ENCODE measurements at regions not wholly inside any gene's neighbourhood (a gene's known extent, or its start where the extent isn't known, plus 50 kb on each side); places are given as distances from the start of the nearest gene placed in this dataset.

DNA sequence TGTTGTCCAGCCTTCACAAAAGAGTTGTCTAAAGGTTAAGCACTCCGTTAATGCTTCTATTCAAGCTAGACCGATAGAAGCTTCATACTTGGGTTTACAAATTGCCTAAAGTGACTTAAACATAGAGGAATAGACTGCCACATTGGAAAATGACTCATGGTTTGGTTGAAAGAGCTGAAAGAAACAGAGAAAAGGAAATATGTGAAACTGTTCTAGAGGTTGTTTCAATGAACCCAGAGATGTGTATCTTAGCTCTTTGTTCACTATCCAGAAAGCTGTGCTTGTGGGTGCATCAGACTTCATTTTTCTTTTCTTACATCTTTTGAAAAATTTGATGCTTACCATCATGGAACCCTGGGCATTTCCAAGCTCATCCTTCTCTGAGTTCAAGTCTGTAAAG is 736.2 kb downstream of the INHBA start:
- no peak for DNase-seq

DNA sequence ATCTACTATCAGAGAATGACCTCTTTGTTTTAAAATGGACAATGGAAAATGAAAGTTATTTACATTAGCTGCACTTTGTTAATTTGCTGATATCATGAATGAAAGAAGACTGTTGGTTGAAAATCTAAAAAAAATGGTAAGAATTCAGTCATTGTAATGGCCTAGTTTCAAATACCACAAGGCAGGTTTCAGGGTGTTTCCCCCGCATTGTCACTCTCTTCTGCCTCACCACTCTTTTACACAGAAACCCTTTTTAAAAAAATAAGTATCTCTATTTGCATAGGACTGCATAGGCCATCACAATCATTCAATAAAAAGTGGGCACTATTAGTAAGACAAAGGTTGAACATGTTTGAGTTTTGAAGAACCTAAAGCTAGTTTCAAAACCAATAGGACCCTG is 737.1 kb downstream of the INHBA start:
- no peak for DNase-seq

DNA sequence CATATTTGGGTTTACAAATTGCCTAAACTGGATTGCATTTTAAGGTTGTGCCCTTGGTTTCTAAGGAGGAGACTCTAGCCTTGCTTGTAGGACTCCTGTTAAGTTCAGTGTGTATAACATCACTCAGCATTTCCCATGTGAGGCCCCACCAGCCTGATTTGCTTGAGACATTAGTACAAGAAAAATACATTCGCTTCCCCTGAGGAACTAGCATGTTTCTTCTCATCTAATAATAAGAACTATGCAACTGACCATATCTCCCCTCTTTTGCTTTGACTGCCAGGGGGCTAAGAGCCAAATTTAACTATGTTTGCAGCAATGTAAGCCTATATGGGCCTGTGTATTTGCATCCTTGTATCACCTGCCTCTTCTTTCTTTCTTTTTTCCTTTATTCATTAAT is 737.9 kb downstream of the INHBA start:
- DNase-seq: no peak

DNA sequence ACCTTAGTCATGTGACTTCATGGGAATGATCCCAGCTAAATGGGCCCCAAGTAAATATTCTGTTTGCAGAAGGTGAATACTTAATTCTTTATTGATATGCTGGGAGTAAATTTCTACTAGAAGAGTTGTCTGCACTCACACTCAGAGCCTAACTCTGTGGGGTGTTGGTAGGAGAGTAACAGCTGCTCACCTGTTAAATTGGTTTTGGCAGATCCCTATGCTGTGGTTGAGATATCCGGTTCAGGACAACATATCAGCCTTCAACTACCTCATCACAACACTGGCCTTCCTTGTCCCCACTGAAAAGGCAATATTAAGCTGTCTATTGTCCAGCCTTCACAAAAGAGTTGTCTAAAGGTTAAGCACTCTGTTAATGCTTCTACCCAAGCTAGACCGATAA is 738.3 kb downstream of the INHBA start:
- no peak for DNase-seq

DNA sequence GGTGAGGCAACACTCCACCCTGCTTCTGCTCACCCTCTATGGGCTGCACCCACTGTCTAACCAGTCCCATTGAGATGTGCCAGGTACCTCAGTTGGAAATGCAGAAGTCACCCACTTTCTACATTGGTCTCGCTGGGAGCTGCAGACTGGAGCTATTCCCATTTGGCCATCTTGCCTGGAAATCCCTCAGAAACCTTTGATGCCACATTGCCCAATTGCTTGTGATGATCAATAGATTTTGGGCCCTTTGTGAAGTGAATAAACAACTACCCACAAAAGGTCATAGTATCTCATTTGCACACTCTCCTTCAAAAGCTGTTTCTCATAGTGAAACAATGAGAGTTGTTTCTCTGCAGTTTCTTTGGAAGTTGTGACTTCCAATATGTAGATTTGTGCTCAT is 742.9 kb downstream of the INHBA start:
- no peak for DNase-seq

DNA sequence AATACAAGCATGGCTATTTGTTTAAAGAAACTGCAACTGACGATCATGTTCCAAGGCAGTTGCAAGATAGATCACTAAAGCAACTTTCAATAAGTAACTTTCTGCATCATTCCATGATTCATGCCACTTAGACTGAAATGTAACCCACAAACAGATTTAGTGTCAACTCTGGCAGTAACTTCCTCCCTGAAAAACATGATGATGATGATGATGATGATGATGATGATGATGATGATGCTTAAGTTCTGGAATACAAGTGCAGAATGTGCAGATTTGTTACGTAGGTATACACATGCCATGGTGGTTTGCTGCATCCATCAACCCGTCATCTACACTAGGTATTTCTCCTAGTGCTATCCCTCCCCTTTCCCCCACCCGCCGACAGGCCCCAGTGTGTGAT is 754.7 kb downstream of the INHBA start:
- no peak for DNase-seq

DNA sequence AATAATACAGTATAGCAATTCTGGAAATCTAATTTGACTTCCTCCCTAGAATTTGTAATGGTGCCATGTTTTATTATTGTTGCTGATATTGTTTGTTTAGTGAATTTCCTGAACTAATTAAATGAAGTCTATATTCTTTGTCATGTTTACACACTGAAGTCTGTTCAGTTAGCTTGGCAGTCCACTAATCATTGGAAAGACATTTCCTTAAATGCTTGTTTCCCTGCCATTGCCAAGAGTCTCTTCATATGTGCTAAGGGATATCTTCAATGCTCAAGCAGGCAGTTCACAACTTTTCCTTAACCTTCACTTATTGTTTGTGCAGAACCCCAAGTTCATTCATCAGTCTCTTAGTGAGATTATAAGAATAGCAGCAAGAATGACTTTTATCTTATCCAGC is 755.3 kb downstream of the INHBA start:
- DNase-seq: no peak

DNA sequence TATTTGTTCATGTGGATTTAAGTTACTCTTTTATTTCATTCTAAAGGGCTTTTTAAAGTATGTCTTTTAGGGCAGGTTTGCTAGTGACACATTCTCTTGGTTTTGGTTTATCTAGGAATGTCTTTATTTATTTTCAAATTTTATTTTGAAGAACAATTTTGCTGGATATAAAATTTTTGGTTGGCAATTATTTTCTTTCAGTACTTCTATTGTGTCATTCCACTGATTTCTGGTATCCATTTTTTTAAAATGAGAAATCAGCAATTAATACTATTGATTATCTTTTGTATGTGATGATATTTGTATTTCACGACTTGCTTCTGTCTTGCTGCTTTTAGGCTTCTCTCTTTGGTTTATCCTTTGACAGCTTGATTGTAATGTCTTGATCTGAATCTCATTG is 756.3 kb downstream of the INHBA start:
- DNase-seq: no peak

DNA sequence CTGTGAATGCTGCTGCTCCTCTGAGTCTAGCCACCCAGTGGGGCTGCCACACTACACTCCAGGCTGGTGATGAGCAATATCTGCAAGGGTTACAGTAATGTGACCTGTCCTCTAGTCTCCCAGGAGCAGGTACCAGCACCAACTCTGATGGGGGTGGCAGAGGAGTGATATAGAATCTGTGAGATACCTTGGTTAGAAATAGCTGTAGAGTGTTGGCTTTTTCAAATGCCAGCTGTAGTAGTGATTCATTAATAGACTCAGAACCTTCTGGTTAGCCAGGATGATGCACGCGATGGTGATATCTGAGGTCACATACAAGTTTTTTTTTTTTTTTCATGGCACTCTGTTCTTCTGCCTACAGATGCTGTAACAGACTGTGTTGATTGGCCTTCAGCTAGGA is 757.1 kb downstream of the INHBA start:
- no peak for DNase-seq

DNA sequence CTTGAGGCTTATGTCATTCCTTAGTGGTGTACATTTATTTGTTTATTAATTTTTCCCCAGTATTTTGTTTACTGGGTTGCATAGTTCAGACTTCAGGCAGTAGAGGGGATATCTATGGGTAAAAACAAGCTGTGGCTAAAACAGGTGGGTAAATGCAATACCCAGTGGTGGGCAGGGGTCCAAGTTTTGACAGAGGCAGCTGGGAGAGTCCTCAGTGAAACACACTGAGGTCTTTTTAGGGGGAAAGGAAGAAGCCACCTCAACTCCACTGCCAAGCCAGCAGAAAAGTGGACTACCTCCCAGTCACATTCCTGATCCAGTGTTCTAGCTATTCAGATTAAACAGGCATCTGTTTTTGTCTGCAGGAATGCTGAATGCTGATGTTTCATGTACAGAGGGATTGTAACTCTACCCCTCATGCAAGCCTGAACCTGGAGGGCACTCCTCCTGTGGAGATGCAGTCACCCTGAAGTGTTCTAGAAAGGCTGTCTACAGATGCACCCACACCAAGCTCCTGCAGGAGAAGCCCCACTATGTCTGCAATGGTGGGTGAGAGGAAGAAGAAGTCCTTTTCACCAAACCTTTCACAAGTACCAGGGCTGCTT is 757.8 kb downstream of the INHBA start:
- DNase-seq: no peak

DNA sequence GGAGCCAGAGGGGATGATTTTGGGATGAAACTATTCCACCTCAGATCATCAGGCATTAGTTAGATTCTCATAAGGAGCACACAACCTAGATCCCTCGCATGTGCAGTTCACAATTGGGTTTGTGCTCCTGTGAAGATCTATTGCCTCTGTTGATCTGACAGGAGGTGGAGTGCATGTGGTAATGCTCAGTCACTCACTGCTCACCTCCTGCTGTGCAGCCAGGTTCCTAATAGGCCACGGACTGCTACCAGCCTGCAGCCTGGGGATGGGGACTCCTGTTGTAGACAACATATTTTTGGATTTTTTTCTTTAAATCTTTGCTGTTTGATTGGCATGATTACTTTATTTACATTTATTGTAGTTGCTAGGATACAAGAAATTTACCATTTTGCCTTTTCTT is 765.0 kb downstream of the INHBA start:
- DNase-seq: no peak

DNA sequence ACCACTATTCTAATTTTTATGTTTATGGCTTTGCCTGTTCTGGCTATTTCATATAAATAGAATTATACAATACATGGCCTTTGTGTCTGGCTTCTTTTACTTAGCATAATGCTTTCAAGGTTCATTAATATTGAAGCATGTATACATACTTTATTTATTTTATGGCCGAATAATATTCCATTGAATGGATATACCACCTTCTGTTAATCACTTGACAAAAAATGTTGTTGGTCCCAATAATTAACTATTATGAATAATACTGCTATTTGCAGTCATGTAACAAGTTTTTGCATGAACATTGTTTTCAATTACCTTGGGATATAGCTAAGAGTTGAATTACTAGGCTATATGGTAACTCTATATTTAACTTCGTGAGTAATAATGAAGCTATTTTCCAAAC is 767.5 kb downstream of the INHBA start:
- DNase-seq: no peak

DNA sequence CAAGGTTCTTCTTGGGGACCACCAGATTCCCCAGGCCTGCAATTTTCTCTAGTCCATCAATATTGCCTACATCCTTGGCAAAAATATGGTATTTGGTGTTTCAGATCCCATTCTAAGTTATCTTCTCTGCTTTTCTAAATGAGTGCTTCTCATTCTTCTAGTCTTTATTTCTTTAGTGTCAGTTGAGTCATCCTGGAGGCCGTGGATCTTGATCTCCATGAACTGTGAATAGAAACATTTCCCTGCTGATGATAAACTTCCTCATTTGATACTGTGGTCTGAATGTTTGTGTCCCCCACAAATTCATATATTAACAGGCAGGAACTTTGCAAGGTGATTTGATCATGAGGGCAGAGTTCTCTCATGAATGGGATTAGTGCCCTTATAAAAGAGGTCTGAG is 779.3 kb downstream of the INHBA start:
- DNase-seq: no peak

DNA sequence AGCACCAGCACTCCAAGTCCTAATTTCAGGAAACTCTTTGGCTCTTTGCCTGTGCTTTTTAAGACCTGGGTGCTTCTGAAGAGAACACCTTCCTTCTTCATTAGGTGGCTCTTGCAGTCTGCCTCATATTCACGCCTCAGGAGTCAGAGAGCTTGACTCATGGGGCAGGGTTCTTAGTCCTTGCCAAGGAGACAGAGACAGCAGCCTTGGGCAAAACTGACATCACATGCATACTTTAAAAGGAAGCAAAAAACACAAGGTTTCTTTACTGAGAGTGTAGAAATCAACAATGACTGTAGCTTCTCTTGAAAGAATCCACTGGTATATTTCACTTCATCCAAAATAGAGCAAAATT is 780.6 kb downstream of the INHBA start:
- DNase-seq: no peak

DNA sequence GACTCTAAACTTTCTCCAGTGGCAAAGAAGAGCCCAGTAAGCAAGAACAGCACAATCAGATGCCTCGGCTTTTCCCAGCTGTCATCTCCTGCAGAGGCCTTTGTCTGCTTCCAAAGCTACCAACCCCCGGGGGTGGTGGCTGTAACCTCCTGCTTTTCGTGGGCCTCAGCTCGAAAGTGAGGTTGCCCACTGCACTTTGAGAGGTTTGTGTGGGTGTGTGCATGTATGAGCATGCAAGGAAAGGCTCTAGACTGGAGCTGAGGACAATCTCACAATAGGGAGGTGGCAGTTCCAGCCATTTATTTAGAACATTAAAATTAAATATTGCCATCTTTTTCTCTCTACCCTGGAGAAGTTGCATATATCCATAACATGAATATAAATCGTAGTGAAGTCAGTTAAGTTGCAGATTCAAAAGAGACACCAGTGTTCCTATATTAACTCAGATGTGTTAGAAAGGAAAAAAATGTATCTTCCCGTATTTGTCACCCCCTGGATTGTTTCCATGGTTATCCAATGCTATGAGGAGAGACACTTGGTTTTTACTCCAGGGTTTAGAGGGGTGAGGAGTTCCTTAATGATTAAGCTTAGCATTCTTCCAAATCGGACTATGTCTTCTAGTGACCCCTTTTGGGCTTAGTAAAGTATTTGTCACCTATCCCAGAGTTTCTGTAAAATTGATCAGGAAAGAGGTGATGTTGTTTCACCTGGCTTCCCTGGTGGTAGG is 781.1 kb downstream of the INHBA start:
- no peak for DNase-seq

DNA sequence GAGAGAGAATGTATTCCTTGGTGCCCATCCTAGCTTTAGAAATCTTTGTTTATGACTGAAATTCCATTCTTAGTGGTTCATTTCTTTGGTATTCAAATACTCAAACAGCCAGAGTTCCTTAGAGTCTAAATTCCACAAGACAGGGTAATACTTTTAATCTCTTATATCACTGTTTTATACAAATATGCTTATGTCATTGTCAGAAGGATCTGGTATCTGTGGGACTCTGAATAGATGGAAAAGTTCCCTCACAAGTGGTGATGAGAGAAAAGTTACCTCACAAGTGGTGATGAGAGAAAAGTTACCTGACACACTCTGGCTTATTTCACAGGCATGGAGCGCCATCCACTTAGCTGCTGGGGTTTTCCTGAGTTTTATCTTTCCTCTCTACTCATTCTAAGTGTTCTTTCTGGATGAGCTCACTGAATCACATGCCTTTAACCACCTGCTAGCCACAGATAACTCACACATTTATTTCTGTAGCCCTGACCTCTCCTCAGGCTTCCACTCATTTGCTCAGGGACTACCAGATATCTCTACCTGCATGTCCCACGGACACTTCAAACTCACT is 784.0 kb downstream of the SUGCT start:
- DNase-seq: no peak

DNA sequence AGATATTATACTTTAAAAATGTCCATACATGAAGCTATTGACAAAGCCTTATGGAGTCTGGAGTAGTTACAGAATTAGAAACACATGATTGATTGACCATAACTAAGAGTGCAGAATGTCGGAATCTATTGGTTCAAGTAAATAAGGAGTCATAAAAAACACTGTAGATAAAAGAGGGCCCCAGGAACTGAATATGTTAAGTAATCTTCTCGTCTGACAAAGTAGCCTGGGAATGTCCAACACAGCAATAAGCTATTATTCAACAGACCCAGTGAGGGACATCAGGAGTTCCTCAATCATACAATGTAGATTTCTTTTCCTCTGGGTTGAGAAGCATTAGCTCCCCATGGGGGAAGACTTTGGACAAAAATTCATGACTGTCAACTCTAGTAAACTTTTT is 782.0 kb downstream of the SUGCT start:
- no peak for DNase-seq

DNA sequence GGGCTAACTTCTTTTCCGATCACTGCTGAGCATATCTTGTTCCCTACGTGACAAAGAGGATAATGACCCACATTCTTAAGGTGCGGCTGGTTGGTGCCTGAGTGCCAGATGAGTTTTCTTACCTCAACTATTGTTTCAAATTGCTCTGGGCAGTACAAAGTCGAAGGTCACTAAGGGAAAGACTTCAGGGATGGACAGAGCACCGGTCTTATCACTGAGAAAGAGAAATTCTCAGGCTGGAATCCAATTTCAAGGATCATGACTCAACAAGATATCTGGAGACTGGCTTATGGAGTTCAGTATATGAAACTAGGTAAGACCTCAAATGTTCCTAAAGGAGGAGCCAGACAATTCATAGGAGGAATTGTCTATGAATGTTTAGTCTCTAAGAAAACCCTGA is 780.3 kb downstream of the SUGCT start:
- no peak for DNase-seq
